NK-92 treated with Interleukin-12 subunit alpha and Interleukin-12 subunit beta, amount 100 ng/mL, for 24 hours (cell line): ENCODE measurements at regions not wholly inside any gene's neighbourhood (a gene's known extent, or its start where the extent isn't known, plus 50 kb on each side); places are given as distances from the start of the nearest gene placed in this dataset.
"Not testable (repeated sequence)": the region's sequence is repeated elsewhere in the genome, so short reads cannot be mapped to it uniquely, and the experiment has no call there.

ENCODE experiments used
- DNase-seq: peaks from one replicate; lab custom pipeline; 2025; lab: John Stamatoyannopoulos, UW

GRCh38 chr10:31686599-31686998 is 242.0 kb downstream of the ARHGAP12 start:
- no peak for DNase-seq

DNA sequence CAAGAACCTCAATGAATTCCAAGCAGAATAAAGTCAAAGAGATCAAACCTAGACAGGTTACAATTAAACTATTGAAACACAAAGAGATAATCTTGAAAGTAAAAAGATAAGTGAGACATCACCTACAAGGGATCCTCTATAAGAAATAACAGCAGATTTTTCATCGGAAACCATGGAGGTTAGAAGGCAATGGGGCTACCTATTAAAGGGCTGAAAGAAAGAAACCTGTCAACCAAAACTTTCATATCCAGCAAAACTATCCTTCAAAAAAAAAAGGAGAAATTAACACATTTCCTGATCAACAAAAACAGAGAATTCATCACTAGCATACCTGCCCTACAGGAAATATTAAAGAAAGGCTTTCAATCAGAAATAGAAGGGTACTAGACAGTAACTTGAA is 244.9 kb downstream of the ARHGAP12 start:
- DNase-seq = no peak

DNA sequence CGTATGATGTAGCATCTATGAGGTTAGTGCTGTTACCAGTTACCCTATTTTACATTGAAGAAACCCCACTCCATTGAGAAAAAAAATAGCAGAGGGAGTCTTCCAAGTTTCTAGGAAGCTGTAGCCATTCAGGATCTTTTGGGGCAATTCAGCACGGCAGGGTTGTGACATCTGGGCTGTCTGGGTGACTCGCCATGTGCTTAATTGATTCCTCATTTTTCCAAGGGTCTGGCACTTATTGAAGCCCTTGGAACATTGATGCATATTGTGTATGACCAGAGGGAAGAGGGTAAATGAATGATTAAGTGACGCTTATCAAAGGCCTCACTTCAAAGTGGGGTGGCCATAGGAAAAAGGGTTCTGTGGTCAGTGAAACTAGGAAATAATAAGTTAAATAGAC is 248.7 kb downstream of the ARHGAP12 start:
- no peak for DNase-seq

GRCh38 chr10:31678575-31679516 is 249.8 kb downstream of the ARHGAP12 start:
- DNase-seq = no peak

- no peak for DNase-seq
Observed at GRCh38 chr10:31678139-31678536, 250.5 kb downstream of the ARHGAP12 start.

GRCh38 chr10:31677195-31678138 is 251.2 kb downstream of the ARHGAP12 start:
- no peak for DNase-seq

DNA sequence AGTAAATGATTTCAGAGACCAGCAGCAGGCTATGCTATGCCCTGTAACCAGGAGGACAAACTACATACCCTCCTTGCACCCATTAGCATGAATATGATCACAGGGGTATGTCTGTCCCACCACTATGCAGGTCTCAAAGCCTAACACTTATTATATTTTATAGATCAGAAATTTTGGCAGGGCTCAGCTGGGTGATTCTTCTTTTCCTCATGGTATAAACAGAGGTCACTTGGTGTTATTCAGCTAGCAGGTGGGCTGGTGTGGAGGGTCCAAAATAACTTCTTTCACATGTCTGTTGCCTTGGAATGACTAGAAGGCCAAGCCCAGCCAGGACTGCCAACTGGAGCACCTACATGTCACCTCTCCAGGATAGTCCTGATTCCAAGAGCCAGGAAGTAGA is 252.9 kb downstream of the ARHGAP12 start:
- no peak for DNase-seq

DNA sequence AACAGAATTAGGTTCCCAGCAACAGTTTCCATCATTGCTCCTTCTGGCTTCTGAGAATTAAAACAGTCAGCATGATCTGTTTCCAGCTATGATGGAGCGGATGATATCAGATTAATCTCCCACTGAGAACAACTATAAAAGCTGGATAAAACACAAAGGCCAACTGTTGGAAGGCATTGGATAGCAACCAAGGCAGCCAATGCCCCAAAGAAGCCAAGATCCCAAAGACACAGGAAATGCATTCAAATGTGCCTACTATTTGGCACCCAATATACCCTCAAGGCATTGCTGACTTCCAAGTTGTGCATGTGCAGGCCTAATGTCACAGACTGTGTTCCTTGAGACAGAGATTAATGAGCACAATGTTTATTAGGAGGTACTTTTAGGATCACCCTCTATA is 259.3 kb downstream of the ARHGAP12 start:
- no peak for DNase-seq

- DNase-seq = no peak
Observed at GRCh38 chr10:31668326-31668725, 260.3 kb downstream of the ARHGAP12 start.

DNA sequence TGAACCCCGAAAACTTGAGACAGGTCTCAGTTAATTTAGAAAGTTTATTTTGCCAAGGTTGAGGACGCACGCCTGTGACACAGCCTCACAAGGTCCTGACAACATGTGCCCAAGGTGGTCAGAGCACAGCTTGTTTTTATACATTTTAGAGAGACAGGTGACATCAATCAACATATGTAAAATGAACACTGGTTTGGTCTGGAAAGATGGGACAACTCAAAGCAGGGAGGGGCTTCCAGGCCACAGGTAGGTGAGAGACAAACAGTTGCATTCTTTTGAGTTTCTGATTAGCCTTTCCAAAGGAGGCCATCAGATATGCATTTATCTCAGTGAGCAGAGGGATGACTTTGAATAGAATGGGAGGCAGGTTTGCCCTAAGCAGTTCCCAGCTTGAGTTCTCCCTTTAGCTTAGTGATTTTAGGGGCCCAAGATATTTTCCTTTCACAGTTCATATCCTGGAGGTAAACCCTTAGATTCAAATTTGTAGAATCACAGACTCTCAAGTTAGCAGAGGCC is 262.8 kb downstream of the ARHGAP12 start:
- not testable (repeated sequence) for DNase-seq

- no peak for DNase-seq
Observed at GRCh38 chr10:31664803-31665202, 263.8 kb downstream of the ARHGAP12 start.

DNA sequence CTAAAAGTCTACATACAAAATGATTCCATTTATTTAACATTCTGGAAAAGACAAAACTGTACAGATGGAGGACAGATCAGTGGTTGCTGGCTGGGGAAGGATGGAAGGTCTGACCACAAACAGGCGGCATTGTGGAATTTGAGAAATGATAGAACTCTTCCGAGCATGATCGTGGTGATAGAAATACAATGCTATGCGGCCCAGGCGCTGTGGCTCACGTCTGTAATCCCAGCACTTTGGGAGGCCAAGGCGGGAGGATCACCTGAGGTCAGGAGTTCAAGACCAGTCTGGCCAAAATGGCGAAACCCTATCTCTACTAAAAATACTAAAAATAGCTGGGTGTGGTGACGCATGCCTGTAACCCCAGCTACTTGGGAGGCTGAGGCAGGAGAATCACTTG is 264.6 kb downstream of the ARHGAP12 start:
- DNase-seq = not testable (repeated sequence)

GRCh38 chr10:31660300-31660699 is 268.3 kb downstream of the ARHGAP12 start:
- DNase-seq = no peak

GRCh38 chr10:31659665-31660064 is 269.0 kb downstream of the ARHGAP12 start:
- DNase-seq = no peak

GRCh38 chr10:31657434-31657872 is 271.2 kb downstream of the ARHGAP12 start:
- no peak for DNase-seq

- DNase-seq = no peak
Observed at GRCh38 chr10:31656851-31657433, 271.7 kb downstream of the ARHGAP12 start.

- DNase-seq = no peak
Observed at GRCh38 chr10:31652038-31652437, 276.6 kb downstream of the ARHGAP12 start.

GRCh38 chr10:31650010-31650409 is 278.6 kb downstream of the ARHGAP12 start:
- no peak for DNase-seq

DNA sequence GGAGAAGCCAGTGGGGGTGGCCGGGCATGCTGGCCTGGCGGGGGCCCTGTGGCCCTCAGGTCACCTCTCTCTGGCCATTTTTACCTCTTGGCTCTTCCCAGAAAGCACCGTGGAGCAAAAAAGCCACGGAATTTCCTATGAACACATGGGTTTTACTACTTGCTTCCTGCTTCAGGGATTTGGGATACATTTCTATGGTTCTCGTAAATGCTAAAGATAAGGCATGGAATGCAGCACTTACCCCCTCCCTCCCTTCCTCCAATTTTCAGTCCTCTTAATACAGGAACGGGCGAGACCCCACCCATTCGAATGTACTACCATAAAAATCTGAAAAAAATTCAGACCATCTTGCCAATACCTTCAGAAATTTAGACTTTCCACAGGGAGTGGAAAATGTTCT is 279.7 kb downstream of the ARHGAP12 start:
- DNase-seq = no peak

DNA sequence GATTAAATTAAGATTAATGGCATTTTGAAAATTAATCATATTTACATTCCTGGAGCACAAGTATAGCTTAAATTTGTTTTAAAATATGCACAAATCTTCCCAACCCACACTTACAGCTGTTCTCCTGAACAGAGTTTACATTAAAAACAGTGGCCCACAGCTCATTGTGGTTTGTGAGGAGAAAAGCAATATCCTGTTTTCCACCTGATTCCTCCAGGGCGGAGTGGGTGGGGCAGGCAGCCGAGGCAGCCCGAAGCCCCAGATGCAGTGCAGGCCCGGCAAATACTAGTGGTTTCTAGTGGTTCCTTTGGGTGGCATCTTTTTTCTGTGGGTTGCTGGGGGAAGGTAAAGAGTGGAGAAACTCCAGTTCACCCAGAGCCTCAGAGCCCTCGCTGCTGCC is 280.8 kb downstream of the ARHGAP12 start:
- no peak for DNase-seq

DNA sequence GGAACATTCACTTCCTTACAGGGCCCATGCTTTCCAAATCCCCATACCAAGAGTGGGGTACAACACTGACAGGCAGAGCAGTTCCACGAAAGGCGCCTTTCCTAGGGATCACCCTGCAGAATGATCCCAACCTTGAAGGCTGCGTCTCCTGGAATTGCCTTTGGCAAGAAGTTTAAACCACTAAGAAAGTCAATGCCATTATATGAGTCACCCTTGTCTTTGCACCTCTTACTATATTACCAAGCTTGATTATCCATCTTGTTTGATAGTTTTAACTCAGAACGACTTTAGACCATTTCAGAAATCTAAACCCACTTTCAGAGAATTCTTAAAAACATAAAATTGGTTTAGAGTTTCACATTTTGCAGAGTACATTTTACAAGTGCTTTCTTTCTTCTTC is 282.1 kb downstream of the ARHGAP12 start:
- no peak for DNase-seq

GRCh38 chr10:31645786-31646185 is 282.8 kb downstream of the ARHGAP12 start:
- no peak for DNase-seq
